ENCODE measurements at regions not wholly inside any gene's neighbourhood (a gene's known extent, or its start where the extent isn't known, plus 50 kb on each side); places are given as distances from the start of the nearest gene placed in this dataset.

- TF ChIP-seq ELK4 (IDR thresholded peaks at IDR 0.05; ENCODE audit: borderline replicate concordance, low read depth, low read length): no peak
- TF ChIP-seq TSHZ1 (tag by site-specific recombination; IDR thresholded peaks at IDR 0.05; ENCODE audit: borderline replicate concordance): no peak
- TF ChIP-seq GLIS2 (tag by site-specific recombination; IDR thresholded peaks at IDR 0.05): no peak
- TF ChIP-seq ZNF514 (tag by site-specific recombination; IDR thresholded peaks at IDR 0.05): no peak
- no peak for TF ChIP-seq ZNF654 (tag by site-specific recombination; IDR thresholded peaks at IDR 0.05; ENCODE audit: low read depth)
- TF ChIP-seq ZNF600 (tag by site-specific recombination; IDR thresholded peaks at IDR 0.05): no peak
Measured at GRCh38 chr5:68746643-68747420, 347.0 kb upstream of the SLC30A5 start (continued).

- ChIA-PET CTCF (interaction anchor here (0.7 to 0.8 kb wide), 2 partner anchors 22 to 196 kb away, joined by 3 to 4 read pairs; no protein-coding TSS in a partner anchor), POLR2A (no interaction called here)
- Histone ChIP-seq H3K36me3 (ENCODE audit: control insufficient read depth in 2 of 2, insufficient read depth in 1 of 2, low read length in 2 of 2) (no peaks in the 10 kb centered on the region), H3K4me3 (ENCODE audit: low read depth, low read length) (no peak overlapping the region), H3K27ac (ENCODE audit: extremely low read depth, low read depth, low read length) (no peak overlapping the region), H3K9me3 (ENCODE audit: control insufficient read depth, insufficient read depth, low read depth, low read length) (no peaks in the 10 kb centered on the region), H3K4me1 (ENCODE audit: control insufficient read depth, insufficient read depth, low read length) (no peaks in the 10 kb centered on the region)
- TF ChIP-seq ZNF629 (tag by site-specific recombination; IDR thresholded peaks at IDR 0.05) (no peak), ZNF366 (tag by site-specific recombination; conservative IDR thresholded peaks at IDR 0.05) (no peak), ZBTB20 (tag by site-specific recombination; IDR thresholded peaks at IDR 0.05) (no peak), ZNF473 (tag by site-specific recombination; IDR thresholded peaks at IDR 0.05) (no peak), ZXDB (tag by site-specific recombination; IDR thresholded peaks at IDR 0.05) (no peak), ZNF239 (tag by site-specific recombination; IDR thresholded peaks at IDR 0.05) (no peak)
Measured at GRCh38 chr5:68747521-68747920, 346.3 kb upstream of the SLC30A5 start.

GRCh38 chr5:68748101-68748500, 345.7 kb upstream of the SLC30A5 start:
- no peak overlapping the region for H3K27ac ChIP-seq (ENCODE audit: extremely low read depth, low read depth, low read length)
- H3K36me3 ChIP-seq (ENCODE audit: control insufficient read depth in 2 of 2, insufficient read depth in 1 of 2, low read length in 2 of 2): no peaks in the 10 kb centered on the region
- CTCF ChIA-PET: no interaction called here
- no peak overlapping the region for H3K4me3 ChIP-seq (ENCODE audit: low read depth, low read length)
- H3K9me3 ChIP-seq (ENCODE audit: control insufficient read depth, insufficient read depth, low read depth, low read length): no peaks in the 10 kb centered on the region
- POLR2A ChIA-PET: no interaction called here
- H3K4me1 ChIP-seq (ENCODE audit: control insufficient read depth, insufficient read depth, low read length): no peaks in the 10 kb centered on the region
- TF ChIP-seq ZNF121 (tag by site-specific recombination; IDR thresholded peaks at IDR 0.05) (no peak), ATF2 (tag by site-specific recombination; IDR thresholded peaks at IDR 0.05; ENCODE audit: low read depth) (no peak), ZNF416 (tag by site-specific recombination; IDR thresholded peaks at IDR 0.05) (no peak), ZSCAN23 (tag by site-specific recombination; IDR thresholded peaks at IDR 0.05) (no peak), PRDM10 (tag by site-specific recombination; IDR thresholded peaks at IDR 0.05) (no peak), ZNF530 (tag by site-specific recombination; IDR thresholded peaks at IDR 0.05; ENCODE audit: low read depth) (no peak), ZNF707 (tag by site-specific recombination; IDR thresholded peaks at IDR 0.05) (no peak), PRDM4 (tag by site-specific recombination; IDR thresholded peaks at IDR 0.05) (no peak), ZNF561 (tag by site-specific recombination; IDR thresholded peaks at IDR 0.05; ENCODE audit: borderline replicate concordance) (no peak)
